C1 segment of cervical spinal cord (tissue), 14 donors: ENCODE measurements at regions not wholly inside any gene's neighbourhood (a gene's known extent, or its start where the extent isn't known, plus 50 kb on each side); places are given as distances from the start of the nearest gene placed in this dataset.
A peak's percentile ranks its signal among the peaks of the same experiment; 100 is the strongest.

Experiments
- DNase-seq, 14 donors: peaks; one replicate each; lab custom pipeline; 2025; lab: John Stamatoyannopoulos, UW

DNA sequence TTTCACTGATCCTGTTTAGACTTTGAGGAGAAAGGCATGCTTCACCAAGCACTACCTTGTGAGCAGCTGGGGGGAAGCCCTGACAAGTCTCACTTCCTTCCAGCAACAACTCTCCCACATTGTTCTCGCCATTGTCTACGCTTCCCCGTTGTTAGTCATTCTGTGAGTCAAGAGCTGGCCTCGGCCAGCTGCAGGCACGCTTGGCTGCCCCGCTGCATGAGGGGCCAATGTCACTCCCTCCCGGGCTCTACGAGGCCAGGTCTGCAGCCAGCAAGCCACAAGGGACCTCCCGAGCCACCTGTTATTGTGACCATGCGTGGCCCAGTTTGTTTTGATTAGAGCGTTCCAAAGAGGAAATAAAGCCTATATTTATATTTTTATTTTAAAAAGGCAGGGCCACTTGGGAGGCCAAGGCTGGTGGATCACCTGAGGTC lies 220.9 kb downstream of the FOXO1 start:
- DNase-seq = peak in 1 of 14 donors; percentile 21

DNA sequence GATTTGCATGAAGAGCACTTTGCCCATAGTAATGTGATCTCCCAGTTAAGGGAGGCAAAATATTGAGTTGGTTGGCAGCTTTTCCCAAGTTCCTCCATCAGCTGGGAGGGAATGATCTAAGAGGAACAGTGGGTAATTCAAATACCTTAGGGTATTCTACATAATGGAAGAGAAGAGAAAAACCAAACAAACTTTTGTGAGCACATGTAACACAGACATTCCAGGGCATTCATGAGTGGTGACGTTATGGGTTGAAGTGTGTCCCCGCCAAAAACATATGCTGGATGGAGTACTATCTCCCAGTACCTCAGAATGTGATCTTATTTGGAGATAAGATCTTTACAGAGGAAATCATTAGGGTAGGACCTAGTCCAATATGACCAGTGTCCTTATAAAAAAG lies 220.1 kb downstream of the FOXO1 start:
- DNase-seq = no peak

DNA sequence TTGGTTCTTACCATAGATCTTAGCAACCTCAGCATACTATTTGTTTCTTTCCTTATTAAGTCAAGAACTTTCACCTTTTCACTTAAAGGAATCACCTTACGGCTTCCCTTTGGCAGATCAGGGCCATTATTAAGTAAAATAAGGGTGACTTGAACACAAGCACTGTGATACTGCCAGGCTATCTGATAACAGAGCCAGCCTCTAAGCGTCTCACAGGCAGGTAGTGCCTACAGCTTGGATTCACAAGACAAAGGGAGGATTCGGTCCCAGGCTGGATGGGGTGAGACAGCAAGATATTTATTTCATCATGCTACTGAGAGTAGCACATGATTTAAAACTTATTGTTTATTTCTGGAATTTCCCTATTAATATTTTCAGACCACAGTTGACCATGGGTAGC lies 218.6 kb downstream of the FOXO1 start:
- no peak for DNase-seq

DNA sequence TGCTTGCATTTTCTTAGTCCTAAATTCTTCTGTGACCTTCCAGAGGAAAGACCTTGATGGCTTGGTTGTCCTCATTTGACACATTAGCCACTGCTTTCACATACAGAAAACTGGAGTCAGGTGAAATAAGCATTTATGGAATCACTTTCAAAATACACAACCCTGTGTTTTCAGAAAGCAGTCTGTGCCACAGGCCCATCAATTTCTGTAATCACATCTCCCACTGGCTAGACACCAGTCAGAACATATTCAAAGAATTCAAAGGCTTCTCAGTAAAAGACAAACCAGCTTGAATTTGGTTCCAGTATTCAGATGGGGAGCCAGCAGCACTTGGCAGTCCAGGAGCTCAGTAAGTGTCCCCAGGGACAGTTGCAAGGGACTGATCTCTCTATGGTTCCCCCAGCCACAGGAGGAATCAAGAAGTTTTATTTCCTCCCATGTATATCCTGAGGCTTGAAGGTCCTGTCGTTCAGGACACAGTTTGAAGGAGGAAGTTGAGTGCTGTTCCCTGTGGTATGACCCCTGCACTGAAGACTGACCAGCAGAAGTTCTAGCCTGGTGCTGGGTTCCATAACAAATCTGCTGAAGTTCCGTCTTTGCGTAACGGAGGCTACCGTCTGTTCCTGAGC lies 214.3 kb downstream of the FOXO1 start:
- DNase-seq = peak in 1 of 14 donors; percentile 10

DNA sequence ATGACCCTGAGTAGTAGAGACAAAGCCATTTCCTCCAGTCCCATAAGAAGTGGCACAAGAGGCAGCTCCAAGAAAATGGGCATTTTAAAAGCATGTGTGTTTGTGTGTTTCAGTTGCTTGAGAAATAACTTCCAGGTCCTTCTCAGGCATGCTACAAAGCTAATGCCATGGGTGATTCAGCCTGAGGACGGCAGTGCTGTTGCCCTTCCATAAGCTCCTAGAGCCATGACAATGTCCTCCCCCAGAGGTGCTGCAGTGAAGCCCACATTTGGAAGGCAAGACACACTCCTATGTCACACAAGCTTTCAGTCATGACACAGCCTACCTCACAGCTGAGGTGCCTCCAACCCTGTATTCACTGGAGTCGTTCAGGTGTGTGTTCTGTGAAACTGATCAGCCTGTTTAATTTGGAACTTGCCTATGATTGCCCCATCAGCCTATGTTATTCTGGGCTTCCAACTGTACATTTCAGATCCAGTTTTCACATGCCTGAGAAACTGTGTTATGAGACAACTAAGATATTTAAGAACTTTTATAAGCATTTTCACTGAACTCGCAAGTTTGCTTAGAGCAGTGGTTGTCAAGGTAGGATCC lies 213.6 kb downstream of the FOXO1 start:
- DNase-seq = no peak

DNA sequence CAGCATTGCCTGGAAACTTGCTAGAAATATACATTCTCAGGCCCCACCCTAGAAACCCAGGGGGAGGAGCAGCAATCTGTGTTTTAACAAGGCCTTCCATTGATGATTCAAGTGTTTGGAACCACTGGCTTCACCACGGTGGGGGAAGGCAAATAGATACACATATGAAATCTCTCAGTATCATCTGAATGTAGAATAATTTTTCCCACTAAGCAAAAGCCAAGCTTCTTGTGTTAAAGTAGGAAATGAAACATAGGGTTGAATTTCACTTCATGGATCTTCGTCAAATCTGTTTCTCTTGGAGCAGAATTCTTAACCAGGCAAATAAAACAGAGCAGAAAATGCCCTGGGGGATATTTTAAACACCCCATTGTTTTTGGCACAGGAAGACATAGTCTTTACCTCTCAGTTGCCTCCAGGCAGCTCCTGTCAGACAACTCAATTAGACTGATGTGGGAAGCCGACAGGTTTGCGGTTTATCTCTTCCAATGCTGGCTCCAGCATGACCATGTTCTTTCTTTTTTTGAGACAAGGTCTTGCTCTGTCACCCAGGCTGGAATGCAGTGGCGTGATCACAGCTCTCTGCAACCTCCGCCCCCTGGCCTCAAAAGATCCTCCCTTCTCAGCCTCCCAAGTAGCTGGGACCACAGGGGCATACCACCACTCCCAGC lies 213.0 kb downstream of the FOXO1 start:
- no peak for DNase-seq

DNA sequence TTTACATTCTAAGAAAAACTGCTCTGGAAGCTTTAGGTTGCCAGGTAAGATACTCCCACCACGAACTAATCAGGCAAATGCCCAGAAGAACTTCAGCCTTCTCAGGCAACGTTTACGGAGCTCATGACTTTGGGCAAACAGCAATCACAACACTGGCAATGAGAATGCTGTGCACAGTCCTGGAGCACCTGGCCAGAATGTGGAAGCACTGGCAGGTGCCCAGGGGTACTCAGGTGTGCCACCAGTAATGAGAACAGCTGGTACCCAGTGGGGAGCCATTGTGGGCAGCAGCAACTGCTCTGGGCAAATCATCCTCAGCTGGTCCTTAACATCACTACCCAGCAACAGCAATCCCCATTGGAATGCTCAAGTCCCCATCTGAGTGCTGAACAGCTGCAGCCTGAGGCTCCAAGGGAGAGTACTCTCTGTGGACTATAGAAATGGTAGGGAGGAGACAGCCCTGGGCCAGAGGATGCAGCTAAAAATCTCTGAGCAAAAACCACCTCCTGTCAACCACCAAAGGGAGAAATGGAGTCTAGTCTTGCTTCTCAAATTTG lies 210.0 kb downstream of the FOXO1 start:
- DNase-seq = no peak

DNA sequence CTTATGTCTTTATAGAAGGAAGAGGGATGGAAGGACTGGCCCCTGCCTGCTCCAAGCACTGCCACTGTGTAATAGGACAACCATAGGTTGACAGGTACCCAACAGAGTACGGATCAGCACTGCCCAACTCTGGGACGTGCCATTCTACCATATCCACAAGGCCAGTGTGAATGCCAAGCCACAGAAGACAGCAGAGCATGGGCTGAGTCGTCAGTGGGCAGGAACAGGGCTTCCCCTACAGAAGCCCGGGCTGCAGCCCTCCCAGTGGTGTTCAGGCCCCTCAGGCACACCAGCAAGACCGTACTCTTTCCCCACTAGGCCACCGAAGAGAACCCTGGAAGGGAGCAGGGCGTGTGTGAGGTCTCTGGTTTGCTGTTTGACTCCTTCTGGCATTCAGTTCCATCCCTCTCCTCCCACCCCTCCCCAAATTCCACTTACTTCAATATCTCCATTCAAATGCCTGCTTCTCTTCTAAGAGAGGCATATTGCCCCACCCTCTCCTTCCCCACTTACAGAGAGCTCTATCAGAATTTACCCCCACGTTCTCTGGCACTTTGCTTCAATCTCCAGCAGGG lies 209.4 kb downstream of the FOXO1 start:
- DNase-seq = no peak

DNA sequence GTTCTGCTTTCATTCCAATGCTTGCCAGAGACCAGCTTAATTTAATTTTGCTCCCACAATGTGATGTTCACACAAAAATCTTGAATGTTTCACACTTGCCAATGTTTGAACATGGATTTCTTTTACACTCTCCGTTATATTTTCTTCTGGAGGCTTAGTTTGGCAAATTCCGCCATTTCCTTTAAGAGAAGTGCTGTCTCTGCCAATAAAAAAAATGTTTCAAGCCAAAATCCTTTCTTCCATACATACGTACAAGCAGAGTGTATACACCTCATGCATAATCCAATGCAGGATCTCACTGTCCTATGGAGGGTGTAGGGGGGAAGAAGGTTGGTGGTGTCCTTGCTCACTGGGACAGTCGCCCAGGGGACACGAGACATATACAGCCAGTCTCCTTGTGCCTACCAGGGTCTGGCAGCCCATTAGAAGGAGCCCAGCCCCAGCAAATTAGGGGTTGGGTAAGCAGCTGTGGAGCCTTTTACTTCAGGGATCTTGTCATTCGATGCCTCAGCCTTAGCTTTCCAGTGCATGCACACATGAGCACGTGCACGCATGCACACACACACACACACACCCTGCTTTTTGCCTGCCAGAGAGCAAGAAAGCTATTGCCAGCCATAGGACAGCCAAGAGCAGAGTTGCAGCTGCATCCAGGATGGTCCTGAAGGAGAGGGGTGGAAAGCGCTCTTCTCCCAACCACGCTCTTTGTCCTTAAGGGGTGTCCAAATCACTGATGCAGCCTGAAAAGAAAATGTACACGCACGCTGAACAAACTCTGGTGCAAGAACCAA lies 208.3 kb downstream of the FOXO1 start:
- no peak for DNase-seq

DNA sequence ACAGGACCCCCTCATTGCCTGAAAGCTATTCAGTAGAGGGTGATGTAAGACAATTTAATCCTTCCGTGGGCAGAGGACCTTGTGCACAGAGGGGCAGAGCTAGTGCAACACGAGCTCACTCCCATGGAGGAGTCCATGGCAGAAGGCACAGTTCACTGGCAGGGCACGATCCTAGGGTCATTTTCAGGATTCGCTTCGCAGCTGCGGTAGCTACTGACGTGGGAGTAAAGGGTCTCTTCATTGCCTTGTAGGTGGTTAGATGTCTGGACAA lies 207.8 kb downstream of the FOXO1 start:
- DNase-seq = no peak

DNA sequence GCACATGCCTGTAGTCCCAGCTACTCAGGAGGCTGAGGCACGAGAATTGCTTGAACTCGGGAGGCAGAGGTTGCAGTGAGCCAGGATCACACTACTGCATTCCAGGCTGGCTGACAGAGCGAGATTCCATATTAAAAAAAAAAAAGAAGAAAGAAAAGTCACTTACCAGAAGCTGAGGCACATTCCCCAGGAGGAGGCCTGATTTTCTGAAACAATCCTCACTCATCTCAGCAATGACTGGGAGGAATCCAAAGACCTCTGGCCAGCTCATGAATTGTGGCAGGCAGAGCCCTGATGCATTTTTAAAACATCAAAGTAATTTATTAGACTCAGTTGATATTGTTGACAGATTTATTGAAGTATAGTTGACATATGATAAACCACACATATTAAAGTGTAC lies 206.3 kb downstream of the FOXO1 start:
- no peak for DNase-seq

DNA sequence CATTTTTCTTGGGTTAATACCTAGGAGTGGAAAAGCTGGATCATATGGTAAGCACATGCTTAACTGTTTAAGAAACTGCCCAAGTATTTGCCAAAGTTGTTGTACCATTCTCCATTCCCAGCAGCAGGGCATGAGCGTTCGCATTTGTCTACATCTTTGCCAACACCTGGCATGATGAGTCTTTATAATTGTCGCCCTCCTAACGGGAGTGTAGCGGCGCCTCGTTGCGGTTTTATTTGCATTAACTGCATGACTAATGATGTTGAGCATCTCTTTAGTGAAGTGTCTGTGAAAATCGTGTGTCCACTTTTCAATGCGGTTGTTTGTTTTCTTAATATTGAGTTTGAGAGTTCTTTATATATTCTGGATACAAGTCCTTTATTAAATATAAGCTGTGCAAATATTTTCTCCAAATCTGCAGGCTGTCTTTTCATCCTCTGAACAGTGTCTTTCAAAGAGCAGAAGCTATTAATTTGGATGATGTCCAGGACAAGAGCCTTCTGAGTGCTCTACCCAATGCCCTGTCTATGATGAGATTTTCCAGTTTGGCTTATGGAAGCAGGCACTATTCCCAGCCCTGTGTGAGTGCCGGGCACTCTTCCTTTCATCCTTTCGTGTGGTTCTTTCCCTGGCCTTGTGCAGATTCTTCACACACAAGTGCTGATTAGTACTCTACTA lies 202.0 kb downstream of the FOXO1 start:
- no peak for DNase-seq

DNA sequence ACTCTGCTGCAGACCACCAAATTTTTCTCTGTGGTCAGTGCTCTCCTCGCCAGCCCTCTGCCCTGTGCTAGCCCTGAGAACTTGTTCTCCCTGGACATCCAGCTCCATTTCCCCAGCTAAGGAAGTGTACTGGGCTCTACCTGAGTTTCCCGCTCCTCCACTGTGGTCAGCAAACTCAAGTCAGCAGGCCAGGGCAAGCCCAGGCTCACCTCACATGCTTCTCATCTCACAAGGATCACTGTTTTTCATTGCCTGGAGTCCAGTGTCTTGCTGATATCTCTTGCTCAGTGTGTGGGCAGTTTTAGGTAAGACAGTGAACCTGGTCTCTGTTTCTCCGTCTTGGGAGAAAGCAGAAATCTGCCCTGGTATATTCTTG lies 201.4 kb downstream of the FOXO1 start:
- DNase-seq = no peak

DNA sequence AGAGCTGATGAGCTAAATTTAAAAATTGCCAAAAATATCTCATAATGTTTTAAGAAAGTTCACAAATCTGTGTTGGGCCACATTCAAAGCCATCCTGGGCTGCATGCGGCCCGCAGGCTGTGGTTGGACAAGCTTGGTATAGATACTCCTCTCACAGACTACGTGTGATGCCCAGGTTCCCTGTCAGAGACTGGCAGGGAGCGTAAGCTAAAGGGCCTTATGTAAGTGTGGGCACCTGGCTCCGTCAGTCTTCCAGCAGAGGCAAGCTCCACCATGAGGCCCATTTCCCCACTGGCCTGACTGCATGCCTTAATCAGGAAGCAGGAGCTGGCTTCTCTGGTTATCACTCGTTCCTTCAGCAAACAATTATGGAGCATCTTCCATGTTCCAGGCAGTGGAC lies 200.2 kb downstream of the FOXO1 start:
- DNase-seq = no peak

DNA sequence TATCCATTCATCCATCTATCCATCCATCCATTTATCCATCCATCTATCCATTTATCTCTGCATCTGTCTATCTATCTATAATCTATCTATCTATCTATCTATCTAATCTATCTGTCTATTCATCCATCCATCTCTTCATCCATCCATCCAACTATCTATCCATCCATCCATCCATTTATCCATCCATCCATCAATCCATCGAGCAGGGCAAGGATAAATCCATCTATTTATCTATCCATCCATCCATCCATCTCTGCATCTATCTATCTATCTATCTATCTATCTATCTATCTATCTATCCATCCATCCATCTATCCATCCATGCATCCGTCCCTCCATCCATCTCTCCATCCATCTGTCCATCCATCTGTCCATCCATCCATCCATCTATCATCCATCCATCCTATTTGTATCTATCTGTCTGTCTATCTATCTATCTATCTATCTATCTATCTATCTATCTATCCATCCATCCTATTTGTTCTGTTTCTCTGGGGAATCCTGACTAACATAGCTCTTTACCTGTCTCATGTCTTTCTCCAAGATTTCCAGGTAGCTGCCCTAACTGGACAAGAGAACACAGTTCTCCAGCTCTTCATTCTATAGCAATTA lies 198.1 kb downstream of the FOXO1 start:
- DNase-seq = no peak

DNA sequence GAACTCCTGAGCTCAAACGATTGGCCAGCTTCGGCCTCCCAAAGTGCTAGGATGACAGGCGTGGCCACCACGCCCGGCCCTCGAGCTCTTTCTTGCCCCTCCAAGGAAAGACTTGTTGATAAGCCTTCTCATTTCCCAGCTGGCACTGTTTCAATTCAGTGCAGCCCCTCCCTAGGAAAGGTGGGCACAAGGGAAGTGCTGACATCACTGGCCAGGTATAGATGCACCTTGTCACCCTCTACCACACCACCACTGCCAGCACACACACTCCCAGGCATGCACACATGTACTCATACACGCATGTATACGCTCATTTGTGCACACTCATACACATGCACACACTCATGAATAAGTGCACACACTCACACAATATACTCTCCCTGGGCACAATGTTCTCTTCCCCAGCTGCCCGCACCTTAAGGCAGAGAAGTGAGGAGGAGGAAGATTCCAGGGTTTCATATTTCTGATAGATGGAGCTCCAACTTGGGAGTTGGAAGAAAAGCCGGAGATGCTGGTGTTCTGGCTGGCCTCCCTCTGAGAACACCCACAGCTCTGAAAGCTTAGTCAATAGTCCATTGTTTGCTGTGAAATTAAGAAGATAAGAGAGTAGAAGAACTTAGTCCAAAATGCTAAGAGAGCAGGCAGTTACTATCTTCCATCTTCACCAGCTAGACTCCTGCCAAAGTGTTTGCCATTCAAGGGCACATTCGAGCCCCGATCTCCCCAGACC lies 196.7 kb downstream of the FOXO1 start:
- no peak for DNase-seq

DNA sequence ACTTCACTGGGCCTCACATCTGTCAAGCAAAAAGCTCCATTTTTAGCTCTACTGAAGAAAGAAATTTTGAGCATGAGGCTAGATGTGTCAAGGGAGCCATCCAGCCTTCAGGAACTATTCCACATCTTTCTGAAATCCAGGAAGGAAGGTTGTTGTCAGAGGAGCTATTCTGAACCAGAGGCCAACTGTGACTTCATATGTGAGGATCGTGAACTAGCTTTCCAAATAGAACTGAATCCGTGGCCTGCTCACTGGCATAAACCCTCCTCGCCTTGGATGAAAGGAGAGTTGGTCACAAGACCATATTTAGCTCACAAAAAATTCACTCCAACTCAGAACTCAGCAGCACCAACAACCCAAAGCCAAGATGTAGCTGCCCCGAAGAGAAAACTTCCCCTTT lies 195.8 kb downstream of the FOXO1 start:
- DNase-seq = no peak

DNA sequence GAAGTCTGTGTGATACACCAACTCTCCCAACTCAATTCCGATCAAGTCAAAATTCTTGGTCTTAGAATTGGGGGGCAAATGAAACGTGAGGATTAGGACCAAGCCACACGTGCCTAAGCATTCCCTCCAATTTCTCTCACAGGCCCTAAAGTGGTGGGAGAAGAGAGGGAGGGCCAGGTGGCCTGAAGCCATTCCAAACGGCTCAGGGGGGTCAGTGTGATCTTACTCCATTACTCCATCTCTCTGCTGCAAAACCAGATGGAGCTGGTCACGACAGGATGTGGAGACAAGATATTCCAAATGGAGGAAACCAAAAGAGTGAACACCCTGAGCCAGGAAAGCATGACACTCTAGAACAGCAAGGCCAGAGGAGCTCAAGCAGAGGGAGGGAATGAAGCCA lies 195.4 kb downstream of the FOXO1 start:
- DNase-seq = no peak

DNA sequence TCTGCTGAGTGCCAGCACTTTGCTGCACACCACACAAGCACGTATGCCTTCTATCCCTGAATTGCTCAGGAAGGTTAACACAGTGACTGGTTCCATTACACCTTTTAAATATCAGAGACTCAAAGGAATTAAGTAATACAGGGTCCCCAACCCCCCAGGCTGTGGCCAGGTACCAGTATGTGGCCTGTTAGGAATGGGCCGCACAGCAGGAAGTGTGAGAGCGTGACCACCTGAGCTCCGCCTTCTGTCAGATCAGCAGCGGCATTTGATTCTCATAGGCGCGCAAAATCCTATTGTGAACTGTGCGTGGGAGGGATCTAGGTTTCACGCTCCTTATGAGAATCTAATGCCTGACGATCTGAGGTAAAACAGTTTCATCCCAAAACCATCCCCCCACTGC lies 194.5 kb downstream of the FOXO1 start:
- no peak for DNase-seq

DNA sequence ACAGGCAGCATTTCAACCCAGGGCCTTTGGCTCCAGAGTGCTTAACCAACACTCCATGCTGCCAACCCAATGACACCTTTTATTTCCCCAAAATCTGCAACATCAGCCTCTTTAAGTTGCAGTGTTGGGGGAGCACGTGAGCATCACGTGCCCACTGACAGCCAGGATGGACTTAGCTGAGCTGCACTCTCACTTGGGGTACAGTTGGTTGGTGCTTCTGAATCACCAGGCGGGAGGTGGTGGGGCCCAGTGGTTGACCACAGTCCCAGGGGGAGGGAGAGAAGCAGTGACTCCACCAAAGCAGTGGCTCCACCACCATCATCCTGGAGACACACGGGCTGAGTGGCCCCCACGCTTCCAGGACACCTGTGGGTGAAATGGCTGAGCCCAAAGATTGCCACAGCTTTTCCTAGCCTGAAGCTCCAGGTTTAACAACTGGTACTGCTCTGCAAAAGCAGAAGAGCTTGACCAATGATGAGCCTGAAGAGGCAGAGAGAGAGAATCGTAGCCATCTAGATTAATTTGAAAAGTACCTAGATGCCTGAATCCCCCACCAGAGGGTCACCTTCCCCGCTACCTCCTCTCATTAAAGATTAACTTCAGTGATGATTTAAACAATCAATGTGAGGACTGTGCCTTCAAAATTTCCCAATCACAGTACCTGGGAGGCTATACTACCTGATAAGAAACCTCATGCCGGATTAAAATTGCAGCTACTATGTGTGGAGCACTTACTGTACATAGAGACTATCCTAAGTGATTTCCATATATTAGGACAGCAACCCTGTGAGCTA lies 193.8 kb downstream of the FOXO1 start:
- no peak for DNase-seq
